T1000 (cell line): ENCODE measurements at regions not wholly inside any gene's neighbourhood (a gene's known extent, or its start where the extent isn't known, plus 50 kb on each side); places are given as distances from the start of the nearest gene placed in this dataset.

Experiments used
- DNase-seq: peaks from one replicate; lab custom pipeline; 2025; ENCODE audit warnings: mixed read lengths; lab: John Stamatoyannopoulos, UW

- DNase-seq = no peak
These were observed 63.6 kb downstream of the PCDH7 start for GRCh38 chr4:30783751-30784150.

GRCh38 chr4:30789219-30789671 is 69.1 kb downstream of the PCDH7 start:
- no peak for DNase-seq

DNA sequence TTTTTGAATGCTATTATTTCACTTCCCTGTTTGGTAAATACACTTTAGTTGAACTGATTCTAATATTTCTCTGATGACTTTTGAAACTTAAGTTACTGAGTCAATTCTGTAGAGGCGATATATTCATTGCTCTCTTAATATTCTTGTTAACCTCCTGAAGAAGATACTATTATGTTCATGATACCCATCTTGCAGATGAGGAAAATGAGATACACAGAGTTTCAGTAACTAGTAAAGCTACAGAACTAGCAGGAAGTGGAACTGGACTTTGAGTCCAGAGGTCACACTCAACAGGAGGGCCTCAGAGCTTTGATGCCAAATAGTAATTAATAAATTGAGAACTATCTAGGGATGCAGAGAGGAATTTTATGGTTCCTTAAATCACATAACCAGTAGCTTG is 70.0 kb downstream of the PCDH7 start:
- no peak for DNase-seq

GRCh38 chr4:30790998-30791397 is 70.8 kb downstream of the PCDH7 start:
- no peak for DNase-seq

DNA sequence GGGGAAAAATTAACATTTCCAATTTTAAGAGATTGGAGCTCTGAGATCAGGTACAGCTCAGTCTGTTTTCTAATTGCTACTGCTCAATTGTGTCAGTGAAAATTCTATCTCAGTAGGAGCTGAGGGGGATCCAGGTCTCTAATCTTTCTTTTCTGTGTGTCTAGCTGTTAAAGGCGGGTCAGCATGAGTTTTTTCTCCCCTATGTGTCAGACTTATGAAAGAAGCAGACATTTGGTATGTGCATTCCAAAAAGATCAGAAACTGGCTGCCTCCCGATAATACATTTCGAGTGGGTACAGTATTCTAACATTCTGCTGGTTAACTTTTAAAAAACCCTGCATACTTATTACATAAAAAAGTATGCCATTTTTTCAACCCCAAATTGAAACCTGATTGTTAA is 72.4 kb downstream of the PCDH7 start:
- DNase-seq = no peak

DNA sequence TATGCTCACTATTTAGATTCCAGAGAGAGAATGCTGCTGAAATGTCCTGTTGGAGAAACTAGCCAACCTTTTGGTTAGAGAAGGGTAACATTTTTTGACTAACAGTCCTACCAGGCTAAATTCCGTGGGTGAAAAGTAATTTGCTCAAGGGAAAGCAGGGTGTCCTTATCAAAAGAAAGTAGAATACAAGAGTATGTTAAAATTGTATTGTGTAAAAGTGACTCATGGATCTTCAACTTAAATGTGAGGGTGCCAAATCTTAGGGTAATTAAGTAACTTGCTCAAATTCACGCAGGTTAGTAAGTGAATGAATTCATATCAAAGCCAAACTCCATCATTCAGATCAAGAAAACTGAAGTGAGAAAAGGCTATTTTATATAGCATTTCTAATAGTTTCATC is 81.7 kb downstream of the PCDH7 start:
- DNase-seq = no peak

- DNase-seq = no peak
These were observed 82.6 kb downstream of the PCDH7 start for GRCh38 chr4:30802622-30803323.

- no peak for DNase-seq
These were observed 88.1 kb downstream of the PCDH7 start for GRCh38 chr4:30808276-30808675.

DNA sequence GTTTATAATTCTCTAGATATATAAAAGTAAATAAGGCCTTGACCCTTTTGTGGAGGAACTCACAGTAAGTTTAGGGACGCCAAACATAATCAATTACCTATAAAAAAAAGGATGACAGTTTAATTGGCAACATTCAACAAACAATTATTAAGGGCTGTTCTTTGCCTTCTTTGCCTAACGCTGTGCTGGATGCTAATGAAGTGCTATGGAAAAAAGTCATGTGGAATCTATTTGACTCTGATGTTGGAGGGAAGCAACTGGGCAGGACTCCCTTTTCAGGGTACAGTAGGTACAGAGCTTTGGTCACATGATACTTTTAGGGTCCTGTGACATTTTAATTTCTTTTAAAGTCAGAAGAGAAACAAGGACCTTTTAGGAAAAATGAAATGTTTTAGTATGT is 91.1 kb downstream of the PCDH7 start:
- no peak for DNase-seq

- no peak for DNase-seq
These were observed 95.5 kb downstream of the PCDH7 start for GRCh38 chr4:30815685-30816084.

DNA sequence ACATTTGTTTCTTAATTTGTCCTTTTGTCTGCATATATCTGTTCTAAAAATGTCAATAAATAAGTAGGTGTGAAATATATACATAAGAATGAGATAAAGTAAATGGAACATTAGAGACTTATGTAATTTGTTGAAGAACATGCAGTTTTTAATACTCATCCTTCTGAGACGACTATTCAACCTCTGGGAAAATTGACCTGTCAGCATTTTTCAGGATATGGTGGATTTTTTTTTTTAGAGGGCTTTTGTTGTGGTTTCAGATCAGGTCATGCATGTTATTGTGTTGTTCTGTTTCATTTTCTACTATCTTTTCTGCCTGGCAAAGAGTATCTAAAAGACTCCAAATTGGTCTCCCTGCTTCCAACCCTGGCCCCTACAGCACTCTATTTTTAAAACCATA is 97.3 kb downstream of the PCDH7 start:
- DNase-seq = no peak

DNA sequence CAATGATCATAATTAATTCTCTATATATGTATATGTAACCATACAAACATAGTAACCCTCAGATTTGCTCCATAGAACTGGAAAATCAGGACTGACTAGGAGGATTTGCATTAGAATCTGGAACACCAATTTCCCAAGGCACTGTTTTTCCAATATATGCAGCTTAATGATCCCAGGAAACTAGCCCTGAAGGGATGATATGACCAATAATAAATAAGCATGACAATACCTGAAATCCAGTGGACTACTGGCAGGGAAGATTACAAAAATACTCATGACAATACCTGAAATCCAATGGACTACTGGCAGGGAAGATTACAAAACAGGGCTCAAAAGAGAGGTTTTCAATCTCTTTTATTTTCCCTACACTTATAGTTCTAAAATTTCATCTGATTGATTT is 98.4 kb downstream of the PCDH7 start:
- no peak for DNase-seq

DNA sequence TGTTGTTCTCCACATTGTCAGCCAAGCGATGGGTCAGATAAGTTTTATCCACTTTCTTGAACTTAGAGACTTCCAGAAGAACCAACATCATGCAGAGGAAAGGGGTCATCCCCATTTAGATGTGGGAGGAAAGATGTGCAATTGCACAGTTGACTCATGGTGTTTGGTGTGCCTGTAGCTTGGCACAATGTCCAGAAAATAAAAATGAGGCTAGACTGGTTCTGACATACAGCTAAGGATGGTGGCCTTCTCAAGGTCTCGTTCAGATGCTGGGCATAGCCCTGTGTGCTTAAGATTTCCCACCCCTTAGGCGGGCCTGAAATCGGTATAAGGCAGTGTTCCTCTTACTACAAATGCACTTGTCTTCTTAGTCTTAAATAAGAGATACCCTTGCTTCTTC is 101.1 kb downstream of the PCDH7 start:
- DNase-seq = no peak

DNA sequence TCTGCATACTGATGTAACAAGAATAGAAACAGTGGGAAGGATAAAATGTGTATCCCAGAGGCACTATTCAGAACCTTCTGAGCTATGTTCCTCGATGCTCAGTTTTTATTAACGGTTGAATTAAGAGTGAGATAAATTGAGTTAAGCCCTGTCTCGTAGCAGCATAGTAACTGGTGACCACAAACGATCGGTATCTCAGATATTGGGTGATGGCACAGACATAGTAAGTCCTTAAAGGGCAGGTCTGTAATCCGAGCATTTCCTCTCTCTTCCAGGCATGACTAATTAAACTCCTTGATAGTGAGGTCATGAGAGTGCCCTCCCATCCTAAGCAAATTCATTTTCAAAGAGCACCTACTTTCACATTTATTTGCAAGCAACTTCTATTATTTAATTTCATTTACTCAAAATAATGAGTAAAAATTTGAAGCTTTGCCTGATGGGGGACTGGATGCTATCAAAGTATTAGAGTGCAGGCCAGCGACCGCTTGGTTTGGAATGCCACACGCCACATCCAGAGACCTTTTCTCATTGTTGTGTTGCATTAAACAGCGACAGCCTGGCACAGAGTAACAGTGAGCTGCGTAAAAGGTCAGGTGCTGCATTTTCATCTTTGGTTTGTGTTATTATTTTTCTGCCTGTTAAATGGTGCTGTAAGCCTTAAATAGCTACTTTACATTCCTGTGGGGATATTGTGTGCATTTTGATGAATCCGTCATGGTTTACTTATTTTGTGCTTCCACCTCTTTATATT is 101.9 kb downstream of the PCDH7 start:
- DNase-seq = no peak

DNA sequence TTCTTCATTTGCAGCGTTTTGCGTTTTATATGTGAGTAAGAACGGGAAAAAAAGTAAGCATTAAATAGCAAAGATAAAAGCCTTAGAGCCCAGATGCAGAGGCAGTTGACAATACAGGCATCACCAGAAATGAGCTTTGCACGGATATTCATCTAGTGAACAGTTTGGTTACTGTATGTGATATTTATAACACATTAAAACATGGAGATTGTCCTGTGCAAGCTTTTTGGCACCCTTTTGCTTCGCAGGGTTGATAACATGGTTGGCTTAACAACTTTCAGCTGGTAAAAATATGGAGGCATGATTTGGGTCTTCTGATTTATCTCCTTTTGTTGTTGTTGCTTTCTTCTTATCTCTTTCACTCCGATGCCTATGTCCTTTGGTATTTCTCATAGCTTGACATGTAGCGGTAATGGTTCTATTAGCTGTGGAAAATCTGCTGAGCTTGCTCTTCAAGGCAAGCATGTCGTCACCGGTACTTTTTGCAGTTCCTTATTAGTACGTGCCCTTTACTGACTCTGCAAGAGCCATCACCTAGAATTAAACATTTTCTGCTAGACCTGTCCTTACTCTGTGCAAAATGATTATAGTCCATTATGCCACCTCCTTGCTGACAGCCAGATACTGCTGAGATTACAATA is 102.9 kb downstream of the PCDH7 start:
- DNase-seq = no peak

DNA sequence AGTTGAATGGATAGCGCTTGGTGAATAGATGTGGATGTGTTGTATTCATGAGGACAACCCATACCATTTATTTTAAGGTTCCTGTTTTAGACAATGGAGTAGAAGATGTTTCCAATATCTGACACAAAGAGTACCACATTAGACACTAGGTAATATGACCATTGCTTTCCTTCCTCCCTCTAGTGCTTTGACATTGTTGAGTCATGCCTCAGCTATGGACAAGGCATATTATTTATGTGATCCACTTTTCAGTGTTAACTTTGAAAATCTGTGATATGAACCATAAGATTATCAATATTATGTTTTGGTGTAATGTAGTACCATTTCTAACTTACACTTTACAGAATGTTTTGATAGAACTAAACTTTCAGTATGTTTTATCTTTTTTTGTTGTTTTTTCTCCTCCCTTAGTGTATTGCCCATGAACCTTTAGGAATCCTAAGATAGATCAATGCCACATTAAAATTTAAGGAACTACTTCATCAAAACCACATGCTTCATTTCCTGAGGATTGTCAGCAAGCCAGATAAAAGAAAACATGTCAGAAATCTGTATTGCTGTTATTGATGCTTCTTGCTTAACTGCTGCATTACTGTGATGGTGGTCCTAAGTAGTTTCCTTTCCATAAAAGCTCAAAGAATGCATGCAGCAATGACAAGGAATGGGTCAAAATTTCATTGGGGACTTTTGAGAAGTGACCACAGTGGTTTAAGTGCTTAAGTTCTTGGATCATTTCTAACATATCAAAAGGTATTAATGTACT is 105.0 kb downstream of the PCDH7 start:
- DNase-seq = no peak

DNA sequence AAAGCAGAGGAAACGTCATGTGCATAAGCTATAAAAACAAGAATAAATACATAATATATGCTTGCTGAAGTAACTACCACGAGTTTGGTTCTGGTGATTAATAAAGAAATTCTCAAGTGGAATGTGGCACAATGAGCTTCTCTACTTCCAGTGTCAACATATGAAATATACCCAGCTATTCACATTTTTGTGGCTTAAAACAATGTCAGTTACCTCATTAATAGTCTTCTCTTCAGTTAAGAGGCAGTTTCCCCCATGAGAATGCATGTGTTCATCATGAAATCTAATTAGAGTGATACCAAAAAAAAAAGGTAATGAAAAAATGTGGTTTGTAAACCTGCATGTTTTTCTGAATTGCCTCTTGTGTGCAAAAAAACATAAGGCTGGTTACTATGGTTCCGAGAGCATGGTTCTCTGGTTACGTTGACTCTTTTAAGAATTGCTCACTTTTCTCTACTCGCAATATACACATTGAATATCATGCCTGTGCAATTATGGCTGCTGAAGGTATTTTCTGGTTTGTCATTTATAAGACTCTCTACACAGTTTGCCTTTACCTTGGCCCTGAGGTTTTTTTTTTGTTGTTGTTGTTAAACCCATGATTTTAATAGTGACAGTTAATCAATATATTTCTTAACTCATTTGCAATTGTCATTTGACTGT is 108.2 kb downstream of the PCDH7 start:
- DNase-seq = no peak

- DNase-seq = no peak
These were observed 112.5 kb downstream of the PCDH7 start for GRCh38 chr4:30832639-30833038.

- no peak for DNase-seq
These were observed 113.0 kb downstream of the PCDH7 start for GRCh38 chr4:30833206-30833605.

- no peak for DNase-seq
These were observed 114.9 kb downstream of the PCDH7 start for GRCh38 chr4:30835044-30835443.

- no peak for DNase-seq
These were observed 116.1 kb downstream of the PCDH7 start for GRCh38 chr4:30836231-30836630.

DNA sequence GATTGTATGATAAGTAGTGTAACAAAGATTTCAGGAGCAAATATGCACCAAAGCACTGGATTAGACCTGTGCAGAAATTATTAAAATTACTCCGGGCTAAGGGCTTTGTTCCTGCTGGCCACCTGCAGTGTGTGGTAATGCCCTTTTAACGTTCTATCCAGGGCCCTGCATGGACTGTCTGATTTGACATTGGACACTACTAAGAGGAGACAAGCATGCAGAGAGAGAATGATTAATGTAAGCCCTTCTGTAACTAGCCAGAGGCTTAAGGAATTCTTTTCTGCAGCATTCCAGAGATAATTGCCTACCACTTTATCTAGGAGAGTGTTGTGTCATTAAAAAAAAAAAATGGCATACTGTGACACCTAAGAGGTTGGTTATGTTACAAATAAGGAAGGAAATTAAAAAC is 117.0 kb downstream of the PCDH7 start:
- no peak for DNase-seq
